H1 (cell line): ENCODE measurements at regions not wholly inside any gene's neighbourhood (a gene's known extent, or its start where the extent isn't known, plus 50 kb on each side); places are given as distances from the start of the nearest gene placed in this dataset.

Source experiments
- CTCF ChIA-PET: fragments of 300-600 bp; sonication (Branson Sonifier 250); formaldehyde crosslinking; loops from one replicate; lab custom pipeline; 2021; ENCODE audit not compliant: partially characterized antibody; lab: Charles Lee
- POLR2A ChIA-PET: fragments of 300-600 bp; sonication (Branson Sonifier 250); formaldehyde crosslinking; loops from one replicate; lab custom pipeline; 2021; ENCODE audit warnings: inconsistent platforms; ENCODE audit not compliant: partially characterized antibody; lab: Charles Lee
- DNase-seq, 2 experiments: peaks; one replicate each; pipeline versions ENCODE4 v3.0.0 to v3.0.0-alpha.2; 2010 to 2022; ENCODE audit warnings: low spot score in 2 of 2, low read depth in 1 of 2, mixed read lengths in 1 of 2
- FAIRE-seq: peaks from 2 replicates; lab custom pipeline; 2011; peaks lifted over from hg19 to GRCh38; lab: Jason Lieb, UNC
- H2AFZ ChIP-seq: 2 replicates; pipeline ENCODE4 v1.8.1; 2012; ENCODE audit warnings: low read length, inconsistent platforms
- H2AK5ac ChIP-seq: 2 replicates; pipeline ENCODE4 v1.6.1; 2013; ENCODE audit warnings: low read depth, low read length
- H2BK120ac ChIP-seq: replicated peaks from 2 replicates; pipeline ENCODE3; 2013; ENCODE audit warnings: low read depth, low read length, inconsistent platforms
- H2BK12ac ChIP-seq: 2 replicates; pipeline ENCODE4 v1.6.1; 2013; ENCODE audit warnings: low read depth, low read length
- H2BK15ac ChIP-seq: 2 replicates; pipeline ENCODE4 v1.6.1; 2013; ENCODE audit warnings: low read length
- H2BK20ac ChIP-seq: 2 replicates; pipeline ENCODE4 v1.6.1; 2013; ENCODE audit warnings: low read length
- H2BK5ac ChIP-seq: 2 replicates; pipeline ENCODE4 v1.6.1; 2013; ENCODE audit warnings: low read depth, low read length
- H3K14ac ChIP-seq: 2 replicates; pipeline ENCODE4 v1.6.1; 2013; ENCODE audit warnings: inconsistent platforms; ENCODE audit not compliant: insufficient read length
- H3K18ac ChIP-seq: 2 replicates; pipeline ENCODE4 v1.6.1; 2013; ENCODE audit warnings: low read length; ENCODE audit errors: extremely low read depth
- H3K23ac ChIP-seq: 2 replicates; pipeline ENCODE4 v1.6.1; 2013; ENCODE audit warnings: inconsistent platforms; ENCODE audit not compliant: insufficient read length
- H3K23me2 ChIP-seq: 2 replicates; pipeline ENCODE4 v1.6.1; 2013; ENCODE audit warnings: low read depth, low read length
- H3K27ac ChIP-seq: 2 replicates; pipeline ENCODE4 v1.6.1; 2011; ENCODE audit warnings: low read depth, low read length, inconsistent platforms
- H3K27me3 ChIP-seq, 4 experiments: replicated peaks in 1 of 4; 1 replicate in 1 of 4; 2 replicates in 3 of 4; pipeline versions ENCODE4 v1.6.1 to v1.8.1; 2011 to 2013; ENCODE audit warnings: low read length in 3 of 4, mild to moderate bottlenecking in 3 of 4, inconsistent platforms in 2 of 4, mixed read lengths in 2 of 4, moderate library complexity in 1 of 4; ENCODE audit not compliant: control insufficient read depth in 3 of 4, insufficient read depth in 3 of 4; ENCODE audit errors: extremely low read depth in 1 of 4
- H3K36me3 ChIP-seq, 4 experiments: 2 replicates each; pipeline versions ENCODE4 v1.6.1 to v1.8.1; 2011 to 2013; ENCODE audit warnings: mild to moderate bottlenecking in 4 of 4, low read length in 3 of 4, moderate library complexity in 2 of 4, control low read depth in 1 of 4, inconsistent platforms in 1 of 4; ENCODE audit not compliant: insufficient read depth in 4 of 4, control insufficient read depth in 2 of 4
- H3K4ac ChIP-seq: replicated peaks from 2 replicates; pipeline ENCODE3; 2013; ENCODE audit warnings: low read length, low read depth, mixed read lengths, inconsistent platforms; ENCODE audit not compliant: insufficient read length
- H3K4me1 ChIP-seq, 4 experiments: replicated peaks in 1 of 4; 1 replicate in 1 of 4; 2 replicates in 3 of 4; pipeline versions ENCODE4 v1.6.1 to v1.8.1; 2011 to 2013; ENCODE audit warnings: low read length in 3 of 4, inconsistent platforms in 2 of 4, mixed read lengths in 1 of 4; ENCODE audit not compliant: insufficient read depth in 4 of 4, control insufficient read depth in 3 of 4
- H3K4me2 ChIP-seq, 2 experiments: 2 replicates each; pipeline versions ENCODE4 v1.6.1 to v1.8.1; 2011 to 2013; ENCODE audit warnings: low read depth in 2 of 2, low read length in 2 of 2, control low read depth in 1 of 2, inconsistent platforms in 1 of 2, mild to moderate bottlenecking in 1 of 2; ENCODE audit not compliant: insufficient read depth in 1 of 2
- H3K4me3 ChIP-seq, 4 experiments: fragments of 200-600, 300-600 bp in 1 of 4; sonication (generic), shearing (Covaris generic), sonication (Bioruptor Twin) in 1 of 4; 2 replicates each; pipeline versions ENCODE4 v1.5.1 to v1.8.1; 2011 to 2016; ENCODE audit warnings: low read length in 4 of 4, low read depth in 3 of 4, control low read depth in 2 of 4, inconsistent platforms in 2 of 4, mild to moderate bottlenecking in 2 of 4, mixed read lengths in 1 of 4, moderate library complexity in 1 of 4; ENCODE audit not compliant: insufficient read depth in 2 of 4; ENCODE audit errors: extremely low read depth in 1 of 4
- H3K56ac ChIP-seq: replicated peaks from 2 replicates; pipeline ENCODE3; 2013; ENCODE audit warnings: low read depth, mild to moderate bottlenecking, mixed read lengths, low read length, inconsistent platforms; ENCODE audit not compliant: insufficient read length
- H3K79me1 ChIP-seq: 2 replicates; pipeline ENCODE4 v1.6.1; 2013; ENCODE audit warnings: low read depth, low read length, control low read depth
- H3K79me2 ChIP-seq, 2 experiments: 2 replicates each; pipeline versions ENCODE4 v1.6.1 to v1.8.1; 2012 to 2013; ENCODE audit warnings: low read length in 2 of 2, mild to moderate bottlenecking in 2 of 2, inconsistent platforms in 1 of 2; ENCODE audit not compliant: insufficient read depth in 2 of 2, control insufficient read depth in 1 of 2
- H3K9ac ChIP-seq, 4 experiments: replicated peaks in 1 of 4; 1 replicate in 1 of 4; 2 replicates in 3 of 4; pipeline versions ENCODE4 v1.6.1 to v1.8.1; 2011 to 2013; ENCODE audit warnings: low read depth in 3 of 4, low read length in 3 of 4, control low read depth in 2 of 4, mild to moderate bottlenecking in 2 of 4, moderate library complexity in 2 of 4, inconsistent platforms in 1 of 4; ENCODE audit errors: extremely low read depth in 1 of 4
- H3K9me3 ChIP-seq, 2 experiments: 2 replicates each; pipeline versions ENCODE4 v1.6.1 to v1.8.1; 2012 to 2013; ENCODE audit warnings: mild to moderate bottlenecking in 2 of 2, moderate library complexity in 2 of 2, control low read depth in 1 of 2, inconsistent platforms in 1 of 2, low read depth in 1 of 2, low read length in 1 of 2, mixed read lengths in 1 of 2; ENCODE audit not compliant: insufficient read depth in 2 of 2
- H4K20me1 ChIP-seq, 2 experiments: replicated peaks in 1 of 2; 2 replicates each; pipeline versions ENCODE3 to v1.8.1; 2011 to 2013; ENCODE audit warnings: inconsistent platforms in 2 of 2, low read length in 2 of 2, mild to moderate bottlenecking in 1 of 2; ENCODE audit not compliant: insufficient read depth in 2 of 2, control insufficient read depth in 1 of 2
- H4K5ac ChIP-seq: 2 replicates; pipeline ENCODE4 v1.6.1; 2013; ENCODE audit warnings: low read length, low read depth, mixed read lengths, inconsistent platforms; ENCODE audit not compliant: insufficient read length
- H4K8ac ChIP-seq: 2 replicates; pipeline ENCODE4 v1.8.0; 2013; ENCODE audit warnings: mild to moderate bottlenecking, moderate library complexity, low read length, inconsistent platforms; ENCODE audit not compliant: insufficient read depth; ENCODE audit errors: extremely low read depth
- H4K91ac ChIP-seq: replicated peaks from 2 replicates; pipeline ENCODE3; 2013; ENCODE audit warnings: low read length, mixed read lengths, inconsistent platforms; ENCODE audit not compliant: insufficient read length
- SIRT6 ChIP-seq: IDR thresholded peaks from one replicate; pipeline ENCODE4 v1.7.1; 2012; ENCODE audit warnings: low read length, inconsistent platforms
- WGBS, 2 experiments: shearing (Covaris generic) in 1 of 2; methylation state at CpG; one replicate each; pipeline versions ENCODE4 v1.1.6 to v1.1.7; 2013 to 2015; ENCODE audit warnings: low lambda C conversion rate in 2 of 2, mixed read lengths in 2 of 2, inconsistent platforms in 1 of 2, low coverage in 1 of 2, missing lambda C conversion rate in 1 of 2; ENCODE audit not compliant: insufficient replicate concordance in 2 of 2, insufficient coverage in 1 of 2, insufficient read length in 1 of 2; ENCODE audit errors: extremely low coverage in 1 of 2, missing lambda C conversion rate in 1 of 2; 5-methylcytosine and 5-hydroxymethylcytosine counted together

GRCh38 chr21:19420565-19420964, 1017.0 kb upstream of the TMPRSS15 start:
- Histone ChIP-seq H3K4me3 (no peak overlapping the region), H3K79me1 (no peaks in the 10 kb centered on the region), H2BK5ac (no peak overlapping the region), H3K9ac (no peak overlapping the region), H3K9me3 (0 out of 4 replicates have a peak, but pooled peaks cover 0 to 5% of the 10 kb centered on the region in 2 experiments), H3K4me2 (no peak overlapping the region), H2BK15ac (no peak overlapping the region), H3K27ac (no peak overlapping the region), H3K79me2 (no peaks in the 10 kb centered on the region), H4K8ac (no peak overlapping the region), H4K5ac (no peak overlapping the region), H2AK5ac (no peak overlapping the region), H3K18ac (no peak overlapping the region), H4K91ac (no peak overlapping the region), H4K20me1 (no peaks in the 10 kb centered on the region), H3K14ac (no peak overlapping the region), H2BK20ac (no peak overlapping the region), H3K4ac (no peak overlapping the region), H3K56ac (no peak overlapping the region), H2BK12ac (no peak overlapping the region), H2BK120ac (no peak overlapping the region), H3K23ac (no peak overlapping the region), H2AFZ (peak overlapping the region; percentile 26; the same call in 1 of the 2 replicates), H3K4me1 (no peaks in the 10 kb centered on the region), H3K23me2 (no peaks in the 10 kb centered on the region), H3K27me3 (no peaks in the 10 kb centered on the region), H3K36me3 (no peaks in the 10 kb centered on the region)
- DNase-seq: no peak
- no peak for FAIRE-seq
- ChIA-PET CTCF (no interaction called here), POLR2A (no interaction called here)
- WGBS, 2 experiments: 83% methylated on average over 3 of the region's 3 CpGs; no CpG with 5 or more reads in 1 of the 2 experiments
- no peak for TF ChIP-seq SIRT6
